Stimulated activated CD4-positive, alpha-beta T cell treated with anti-CD3 and anti-CD28 coated beads, Interleukin-1b, Interleukin-23, amount 100 ng/mL, for 24 hours (primary cell): ENCODE measurements at regions not wholly inside any gene's neighbourhood (a gene's known extent, or its start where the extent isn't known, plus 50 kb on each side); places are given as distances from the start of the nearest gene placed in this dataset.
A peak's percentile ranks its signal among the peaks of the same experiment; 100 is the strongest.

Source experiments
- DNase-seq, 4 experiments: peaks; one replicate each; pipeline ENCODE4 v3.0.0-alpha.2; 2020; ENCODE audit warnings: low read depth in 4 of 4, low spot score in 1 of 4

GRCh38 chr15:79373113-79373512 is 59.0 kb upstream of the MINAR1 start:
- DNase-seq, result no peak

GRCh38 chr15:79373728-79374127 is 58.4 kb upstream of the MINAR1 start:
- no peak for DNase-seq

GRCh38 chr15:79376383-79376782 is 55.8 kb upstream of the MINAR1 start:
- no peak for DNase-seq

- no peak for DNase-seq
Observed at GRCh38 chr15:79378394-79379109, 53.6 kb upstream of the MINAR1 start.

GRCh38 chr15:79380755-79381497 is 51.2 kb upstream of the MINAR1 start:
- peak; percentile 53 to 73 (median 68) for DNase-seq

GRCh38 chr15:79381593-79381992 is 50.5 kb upstream of the MINAR1 start:
- no peak for DNase-seq
